Fibroblast of skin of left quadriceps (primary cell): ENCODE measurements at regions not wholly inside any gene's neighbourhood (a gene's known extent, or its start where the extent isn't known, plus 50 kb on each side); places are given as distances from the start of the nearest gene placed in this dataset.
A peak's percentile ranks its signal among the peaks of the same experiment; 100 is the strongest.

Experiments used
- DNase-seq, 2 experiments: peaks; one replicate each; pipeline ENCODE4 v3.0.0-alpha.2; 2013; ENCODE audit warnings: low read depth in 2 of 2

DNA sequence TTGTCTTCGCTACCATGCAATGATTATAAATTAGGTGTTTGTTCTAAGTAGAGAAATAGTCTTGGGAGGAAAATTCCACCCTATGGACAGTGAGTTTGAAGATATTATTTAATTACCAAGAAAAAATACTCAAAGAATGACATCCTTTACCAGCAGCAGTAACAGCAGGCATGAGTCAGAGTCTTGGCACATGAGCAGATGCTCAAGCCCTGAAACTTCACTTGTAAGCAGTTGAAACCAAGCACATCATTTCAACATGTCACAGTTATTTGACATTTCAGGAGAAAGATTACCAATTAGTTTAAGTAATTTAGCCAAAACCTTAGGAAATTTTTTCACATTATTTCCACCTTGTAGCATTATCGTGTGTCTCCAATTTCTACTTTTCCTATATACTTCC, 99.2 kb downstream of the C12orf50 start:
- DNase-seq, result peak; percentile 35 to 57

DNA sequence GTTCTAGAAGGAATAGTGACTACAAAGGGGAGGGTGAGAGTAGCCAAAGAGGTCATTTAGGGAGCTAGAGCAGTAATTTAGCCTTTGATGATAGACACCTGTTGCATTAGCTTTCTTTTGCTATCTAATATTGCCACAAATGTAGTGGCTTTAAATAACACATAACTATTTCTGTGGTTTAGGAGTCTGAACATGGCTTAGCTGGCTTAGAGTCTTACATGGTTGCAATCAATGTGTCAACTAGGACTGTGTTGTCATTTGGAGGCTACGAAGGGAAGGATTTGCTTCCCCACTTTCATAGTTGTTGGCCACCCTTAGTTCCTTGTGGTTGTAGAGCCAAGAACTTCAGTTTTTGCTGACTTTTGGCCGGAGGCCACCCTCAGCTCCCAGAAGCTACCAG, 99.9 kb downstream of the C12orf50 start:
- no peak for DNase-seq

DNA sequence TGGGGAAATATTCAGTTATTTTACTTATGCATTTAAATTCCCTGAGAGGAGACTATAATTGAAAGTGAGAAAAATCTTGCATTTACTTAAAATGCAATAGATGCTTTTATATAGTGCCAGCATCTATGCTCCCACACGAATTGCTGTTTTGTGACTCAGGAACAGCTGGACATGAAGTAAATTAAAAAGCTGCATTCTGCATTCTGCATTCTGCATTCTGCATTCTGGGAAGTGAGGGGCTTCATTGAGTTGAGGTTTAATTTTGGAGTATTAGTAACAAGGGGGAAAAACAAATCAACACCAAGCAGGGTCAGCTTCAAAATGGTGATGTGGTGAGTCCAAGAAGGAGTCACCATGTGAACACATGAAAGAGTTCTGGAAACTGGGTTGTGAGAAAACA, 101.2 kb downstream of the C12orf50 start:
- DNase-seq, result no peak

DNA sequence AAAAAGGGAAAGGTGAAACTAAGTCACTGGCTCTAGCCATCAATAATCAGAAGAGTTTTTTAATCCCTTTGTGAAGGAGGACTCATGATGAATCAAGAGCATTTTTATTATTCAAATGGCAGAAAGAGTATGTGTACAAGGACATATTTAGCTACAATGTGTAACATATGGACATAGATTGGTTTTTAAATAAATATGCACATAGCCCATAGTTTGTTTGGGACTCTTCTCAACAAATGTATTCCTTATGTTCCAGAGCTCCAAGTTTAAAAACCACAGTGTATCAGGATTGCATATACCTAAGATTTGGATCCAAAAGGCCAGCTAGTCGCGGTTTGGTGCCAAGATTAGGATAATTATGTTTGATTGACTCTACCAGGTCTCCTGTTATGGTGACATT, 104.2 kb downstream of the C12orf50 start:
- no peak for DNase-seq

DNA sequence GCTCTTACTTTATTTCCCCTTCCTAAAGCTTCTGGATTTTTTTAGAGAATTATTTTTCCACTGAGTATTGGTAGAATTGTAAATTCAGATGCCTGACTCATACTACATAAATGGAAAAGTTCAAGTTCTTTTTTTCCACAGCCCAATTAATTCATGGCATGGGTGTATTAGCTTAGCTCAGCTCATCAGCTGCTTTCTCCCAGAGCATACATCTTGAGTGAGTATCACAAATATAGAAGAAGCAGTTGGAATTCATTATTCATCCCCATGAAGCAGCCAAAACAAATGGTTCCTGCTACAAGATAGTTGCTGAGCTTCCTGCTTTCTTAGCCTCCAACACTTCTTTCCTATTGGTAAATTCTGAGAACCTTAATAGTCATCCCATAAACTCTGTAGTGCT, 105.1 kb downstream of the C12orf50 start:
- peak; percentile 32 to 35 for DNase-seq

DNA sequence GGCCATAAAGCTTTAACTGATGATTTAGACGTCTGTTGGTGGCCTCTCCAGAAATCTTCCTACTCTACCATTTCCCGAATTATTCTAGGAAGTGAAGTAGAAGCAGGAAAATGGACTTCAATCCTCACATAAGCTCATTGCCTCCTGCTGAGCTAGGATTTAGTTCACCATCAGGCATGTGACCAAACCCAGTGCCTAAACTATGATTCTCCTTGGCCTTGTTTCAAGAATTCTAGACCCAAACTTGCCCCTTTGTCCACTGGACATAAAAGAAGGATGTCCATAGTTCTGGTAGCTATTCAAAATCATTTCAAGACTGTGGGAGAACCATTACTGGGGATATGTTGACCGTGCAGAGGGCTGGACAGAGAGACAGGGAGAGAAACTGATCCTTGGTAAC, 105.8 kb downstream of the C12orf50 start:
- no peak for DNase-seq

DNA sequence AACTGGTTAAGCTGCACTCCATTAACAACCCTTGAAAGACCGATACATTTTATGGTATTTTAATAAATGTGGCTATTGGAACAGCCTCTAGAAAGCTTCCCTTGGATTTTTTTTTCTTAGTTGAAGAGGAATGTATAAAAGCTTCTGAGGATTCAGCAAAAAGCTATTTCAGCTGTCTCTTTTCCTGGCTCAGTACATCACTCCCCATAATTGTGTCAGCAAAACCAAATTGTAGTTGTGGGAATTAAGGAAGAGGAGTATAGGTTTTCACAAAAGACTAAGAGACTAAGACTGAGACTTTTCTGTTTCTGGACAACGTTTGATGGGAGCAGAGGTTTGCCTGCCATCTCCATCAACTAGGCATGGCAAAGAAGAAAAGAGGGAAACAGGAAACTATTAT, 106.5 kb downstream of the C12orf50 start:
- peak in 1 of 2 experiments; percentile 11 for DNase-seq

DNA sequence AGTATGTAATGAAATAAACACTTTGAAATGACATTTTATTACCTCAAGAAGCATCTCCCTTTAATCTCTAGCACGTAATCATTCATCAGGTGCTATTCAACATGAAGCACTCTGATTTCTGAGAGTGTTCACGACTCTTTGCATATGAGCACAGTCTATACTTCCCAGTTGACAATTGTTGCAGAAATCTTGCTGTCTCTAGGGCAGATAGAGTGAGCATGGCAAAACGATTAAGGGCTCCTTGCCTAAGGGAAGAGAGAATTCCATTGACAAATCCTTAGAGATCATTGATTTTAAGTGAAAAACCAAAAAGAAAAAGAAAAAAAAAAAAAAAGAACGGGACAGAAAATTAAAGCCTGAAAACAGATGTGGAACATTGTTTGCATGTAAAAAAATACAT, 107.6 kb downstream of the C12orf50 start:
- no peak for DNase-seq

DNA sequence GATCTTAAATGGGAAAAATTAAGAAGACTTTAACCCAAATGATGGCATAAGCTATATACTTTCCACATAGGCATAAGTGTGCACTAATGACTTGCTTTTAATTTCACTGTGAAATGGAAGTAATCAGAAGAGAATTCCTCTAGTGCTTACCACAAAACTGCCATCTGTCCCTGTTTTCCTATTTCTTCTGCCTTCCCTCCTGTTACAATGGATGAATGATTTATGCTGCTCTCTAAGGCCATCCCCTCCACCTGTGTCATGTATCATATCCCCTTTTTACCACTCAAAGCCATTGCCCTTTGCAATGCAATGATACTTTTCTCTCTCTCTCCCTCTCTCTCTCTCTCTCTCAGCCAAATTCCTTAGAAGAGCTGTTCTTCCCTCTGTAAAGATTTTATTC, 109.1 kb downstream of the C12orf50 start:
- DNase-seq, result no peak

DNA sequence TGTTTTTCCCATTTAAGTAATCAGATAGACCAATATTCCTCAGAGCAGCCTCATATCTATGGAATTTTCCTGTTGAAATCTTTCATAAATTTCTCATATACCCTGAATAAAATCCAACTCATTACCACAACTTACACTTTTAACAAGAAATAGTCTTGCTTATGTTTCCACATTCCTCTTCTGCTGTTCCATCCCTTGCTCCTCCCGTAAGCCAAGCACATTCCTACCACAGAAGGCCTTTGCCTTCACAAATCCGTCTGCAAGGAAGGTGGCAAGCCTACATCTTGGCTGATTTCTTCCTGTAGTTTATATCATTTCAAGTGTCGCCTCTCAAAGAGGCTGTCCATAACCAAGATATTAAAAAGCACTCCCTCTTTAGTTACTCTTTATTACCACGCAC, 127.7 kb downstream of the C12orf50 start:
- DNase-seq, result peak in 1 of 2 experiments; percentile 2

DNA sequence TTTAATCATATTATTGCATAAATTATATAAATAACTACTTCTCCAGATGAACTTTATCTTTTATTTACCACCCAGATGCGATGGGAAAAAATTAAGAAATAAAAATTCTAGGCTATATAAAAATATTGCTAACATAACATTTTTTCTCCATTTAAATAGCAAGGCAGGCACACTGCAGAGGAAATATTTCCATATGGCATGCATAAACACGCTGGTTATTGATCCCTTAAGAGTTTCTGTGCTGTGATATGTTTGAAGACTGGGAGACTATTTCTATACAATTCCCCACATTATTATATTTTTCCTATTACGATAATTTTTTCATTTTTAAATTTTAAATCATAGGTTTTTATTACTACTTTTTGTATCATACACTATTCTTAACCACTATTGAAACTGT, 131.5 kb downstream of the C12orf50 start:
- DNase-seq, result no peak

DNA sequence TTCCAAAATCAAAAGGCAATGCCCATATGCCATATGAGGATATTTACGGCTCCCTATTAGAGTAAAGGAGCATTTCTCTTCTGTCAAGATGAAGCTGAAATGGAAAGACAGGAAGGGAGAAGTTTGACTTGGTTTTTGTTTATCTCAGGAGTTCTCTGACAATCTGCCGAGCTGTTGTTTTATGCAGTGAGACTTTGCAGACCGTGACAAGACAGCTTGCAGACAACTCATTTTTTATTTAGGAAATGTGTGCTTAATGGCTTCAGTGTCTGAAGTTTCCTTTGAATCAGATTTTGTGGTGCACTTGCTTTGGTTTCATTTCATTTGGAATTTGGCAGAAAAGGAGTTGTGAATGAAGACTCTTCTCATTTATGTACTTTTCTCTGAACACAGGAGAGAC, 145.4 kb downstream of the C12orf50 start:
- no peak for DNase-seq

DNA sequence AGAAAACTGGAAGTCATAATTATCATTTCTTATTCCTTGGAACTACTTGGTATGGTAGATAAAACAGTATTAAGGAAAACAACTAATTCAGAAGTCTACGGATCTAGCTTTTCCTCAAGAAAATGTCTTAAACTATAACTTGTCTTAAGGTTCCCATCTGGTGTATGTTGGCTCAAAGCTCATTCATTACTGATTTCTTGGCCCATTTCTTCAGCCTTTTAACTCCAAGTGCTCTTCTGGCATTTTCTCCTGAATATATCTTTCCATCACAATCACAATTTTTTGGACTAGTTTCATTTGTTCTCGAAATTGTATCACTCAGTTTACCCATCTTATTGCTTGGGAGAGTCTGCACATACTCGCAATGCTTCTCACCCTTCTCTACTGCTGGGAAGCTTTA, 150.1 kb downstream of the C12orf50 start:
- no peak for DNase-seq

DNA sequence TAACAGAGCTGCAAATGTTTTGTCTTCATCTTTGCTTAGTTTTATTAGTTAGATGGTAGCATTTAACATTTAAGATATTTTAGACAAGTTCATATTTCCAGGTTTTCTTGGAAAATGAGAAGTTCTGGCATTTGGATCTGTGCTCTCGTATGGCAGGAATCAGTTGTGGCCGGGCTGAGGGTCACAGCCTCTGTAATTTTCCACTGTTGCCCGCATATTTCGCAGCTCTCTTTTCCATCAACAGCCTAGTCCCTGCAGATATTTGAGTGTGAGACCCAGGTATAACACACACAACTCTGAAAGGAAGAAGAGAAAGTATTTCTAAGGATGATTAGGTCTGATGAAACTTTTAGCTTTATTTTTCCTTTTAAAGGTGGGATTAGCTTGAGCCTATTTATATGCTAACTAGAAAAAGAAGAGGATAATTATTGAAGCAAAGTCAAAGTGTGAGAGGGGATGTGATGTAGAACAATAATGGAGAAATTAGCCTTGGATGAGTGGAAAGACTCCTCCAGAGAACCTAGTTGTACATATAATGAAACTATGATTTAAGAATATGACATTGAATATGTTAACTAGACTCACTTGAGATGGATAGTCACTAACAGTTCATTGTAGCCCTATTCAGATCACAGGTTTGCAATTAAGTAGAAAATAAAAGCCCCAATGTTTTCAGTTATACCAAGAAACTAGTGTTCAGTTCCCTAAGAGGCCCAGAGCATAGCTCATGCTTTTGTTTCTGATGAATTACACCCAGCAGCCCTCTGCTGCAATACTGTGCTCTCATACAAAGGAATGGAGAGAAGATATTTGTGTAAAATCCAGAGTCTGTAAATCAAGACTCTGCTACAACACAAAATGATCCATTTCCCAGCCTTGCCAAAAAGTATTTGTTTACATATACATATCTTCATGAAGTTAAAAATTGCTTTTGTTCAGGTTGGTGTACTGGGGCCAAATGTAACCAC, 158.4 kb downstream of the C12orf50 start:
- DNase-seq, result no peak

DNA sequence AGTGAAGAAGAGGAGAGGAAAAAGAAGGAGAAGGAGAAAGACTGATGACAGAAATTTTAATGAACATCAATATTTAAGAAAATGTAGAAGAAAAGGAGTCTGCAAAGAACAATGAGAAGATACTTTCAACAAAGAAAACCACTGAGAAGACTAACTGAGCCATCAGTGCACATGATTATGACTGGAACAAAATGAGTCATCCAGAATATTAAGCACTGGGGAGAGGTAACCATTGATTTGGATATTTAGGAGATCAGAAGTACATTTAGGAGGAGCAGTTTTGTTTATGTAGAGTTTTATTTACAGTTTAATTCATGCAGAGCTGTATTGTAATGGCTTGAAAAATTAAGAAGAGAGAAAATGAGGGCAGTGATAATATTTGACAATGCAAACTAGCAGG, 159.1 kb downstream of the C12orf50 start:
- no peak for DNase-seq

DNA sequence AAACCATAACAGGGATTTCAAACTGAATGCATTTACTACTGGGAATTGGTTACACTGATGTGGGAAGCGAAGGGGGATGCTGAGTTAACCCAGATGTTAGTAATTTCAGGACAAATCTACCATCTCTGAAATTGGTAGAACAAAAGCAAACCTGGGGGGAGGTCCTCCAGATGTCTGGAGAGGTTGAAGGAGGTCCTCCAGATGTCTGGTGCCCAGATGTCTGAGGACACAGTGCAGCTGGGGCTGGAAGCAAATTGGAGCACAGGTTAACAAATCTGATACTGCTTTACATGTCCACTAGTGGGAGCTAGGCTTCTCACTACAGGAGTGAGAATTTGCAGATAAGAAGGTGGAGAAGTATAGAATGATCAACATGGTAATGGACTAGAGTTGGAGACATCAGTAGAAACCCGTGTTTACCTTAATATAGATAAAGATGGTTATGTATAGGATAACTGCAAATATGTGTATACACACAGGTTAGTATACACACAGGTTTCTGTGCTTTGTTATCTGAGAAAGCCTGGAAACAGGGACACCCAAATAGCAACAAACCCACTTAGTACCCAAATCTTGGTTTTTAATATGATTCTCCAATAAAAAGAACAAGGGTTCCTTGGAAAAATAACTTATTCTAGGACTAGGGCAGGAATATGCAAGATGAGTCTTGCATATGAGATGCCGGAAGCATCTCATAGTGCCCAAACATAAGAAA, 162.5 kb downstream of the C12orf50 start:
- peak in 1 of 2 experiments; percentile 21 for DNase-seq

DNA sequence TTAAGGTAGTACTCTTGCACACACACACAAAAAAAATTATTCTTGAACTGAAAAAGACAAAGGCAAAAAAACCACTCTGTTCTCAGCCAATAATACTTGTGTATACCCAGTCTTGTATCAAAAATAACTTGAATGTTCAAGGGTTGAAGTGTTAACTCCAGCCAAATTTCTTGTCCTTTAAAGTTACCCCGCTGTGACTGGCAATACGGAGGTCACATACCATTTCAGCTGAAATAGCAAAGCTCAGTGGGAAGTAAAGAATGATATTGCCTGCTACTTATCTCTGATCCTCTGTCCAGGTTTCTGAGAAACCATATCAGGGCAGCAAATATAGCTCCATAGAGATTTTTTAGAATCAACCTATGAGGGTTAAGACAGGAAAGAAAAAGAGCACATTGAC, 167.4 kb downstream of the C12orf50 start:
- DNase-seq, result no peak

DNA sequence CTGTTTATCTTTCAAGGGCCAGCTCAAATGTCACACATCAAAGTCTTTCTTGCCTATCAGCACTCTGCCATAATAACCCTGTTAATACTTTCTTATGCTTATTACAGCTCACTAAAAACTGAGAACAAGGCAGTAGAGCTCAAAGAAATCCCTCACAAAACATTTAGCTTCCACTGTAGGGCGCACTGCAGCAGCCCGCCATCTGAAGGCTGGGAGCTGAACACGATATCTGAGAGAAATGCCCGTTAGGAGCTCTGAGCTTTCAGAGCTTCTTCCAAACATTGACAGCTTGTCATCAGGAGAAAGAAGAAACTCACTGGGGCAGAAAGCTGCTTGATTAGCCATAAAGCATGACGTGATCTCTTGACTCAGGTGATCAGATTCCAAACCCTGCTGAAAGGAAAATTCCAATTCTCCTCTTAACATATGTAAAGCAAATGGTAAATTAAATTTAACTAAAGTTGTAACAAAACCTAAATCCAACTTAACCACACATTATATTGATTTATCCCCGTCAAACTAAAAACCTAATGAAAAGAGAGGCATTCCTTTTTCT, 175.7 kb downstream of the C12orf50 start:
- DNase-seq, result no peak

DNA sequence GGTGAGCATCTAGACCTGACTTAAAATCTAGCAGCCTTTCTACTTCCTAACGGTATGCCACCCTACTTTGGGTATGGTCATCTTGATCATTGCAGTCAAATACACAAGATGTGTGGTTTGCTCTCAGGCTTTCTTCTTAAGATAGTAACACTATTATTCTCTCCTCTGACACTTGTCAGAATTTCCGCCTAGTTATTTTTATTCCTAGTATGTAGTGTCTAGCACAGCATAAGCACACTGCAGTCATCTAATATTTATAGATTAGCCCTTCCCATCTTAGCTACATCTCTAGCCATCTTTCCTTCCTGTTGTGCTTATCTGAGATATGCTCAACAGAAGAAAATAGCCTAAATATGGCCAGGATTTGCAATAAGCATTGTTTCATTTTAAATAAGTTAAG, 180.1 kb downstream of the C12orf50 start:
- no peak for DNase-seq

DNA sequence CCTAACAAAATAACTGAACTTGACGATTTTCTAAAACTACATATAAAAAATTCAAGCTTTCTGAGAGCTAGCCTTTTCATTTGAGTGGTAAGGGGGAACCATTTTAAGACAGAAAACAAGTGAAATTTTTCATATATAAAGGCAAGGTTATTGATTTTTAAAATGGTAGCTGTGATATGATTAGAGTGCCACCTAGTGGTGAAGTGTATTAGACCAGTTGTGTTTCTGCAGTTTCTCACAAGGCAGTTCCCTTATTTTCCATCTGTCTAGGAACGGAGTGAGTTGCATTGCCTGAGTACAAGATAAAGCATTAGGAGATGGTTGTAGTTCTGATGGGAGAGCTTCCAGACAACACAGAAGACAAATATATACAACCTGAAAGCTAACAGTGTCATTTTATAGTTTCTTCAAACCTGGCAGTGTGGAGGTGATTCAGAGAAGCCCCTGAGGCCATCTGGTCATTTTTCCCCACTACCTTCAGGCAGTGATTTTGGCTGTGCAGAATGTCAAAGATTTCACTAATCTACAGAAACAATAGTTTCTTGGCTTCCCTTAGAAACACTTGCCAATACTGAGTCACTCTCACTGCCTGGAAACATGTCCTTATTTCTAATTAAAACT, 180.8 kb downstream of the C12orf50 start:
- peak; percentile 40 to 41 for DNase-seq

DNA sequence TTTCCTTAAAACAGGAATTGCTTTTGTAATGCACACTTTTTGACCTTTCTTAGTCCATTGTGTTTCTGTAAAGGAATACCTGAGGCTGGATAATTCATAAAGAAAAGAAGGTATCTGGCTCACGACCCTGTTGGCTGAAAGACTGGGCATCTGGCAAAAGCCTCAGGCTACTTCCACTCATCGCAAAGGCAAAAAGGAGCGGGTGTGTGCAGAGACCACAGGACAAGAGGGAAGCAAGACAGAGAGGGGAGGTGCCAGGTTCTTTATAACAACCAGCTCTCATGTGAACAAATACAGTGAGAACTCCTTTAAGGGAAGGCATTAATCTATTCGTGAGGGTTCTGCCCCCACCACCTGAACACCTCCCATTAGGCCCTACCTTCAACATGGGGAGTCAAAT, 182.1 kb downstream of the C12orf50 start:
- no peak for DNase-seq

DNA sequence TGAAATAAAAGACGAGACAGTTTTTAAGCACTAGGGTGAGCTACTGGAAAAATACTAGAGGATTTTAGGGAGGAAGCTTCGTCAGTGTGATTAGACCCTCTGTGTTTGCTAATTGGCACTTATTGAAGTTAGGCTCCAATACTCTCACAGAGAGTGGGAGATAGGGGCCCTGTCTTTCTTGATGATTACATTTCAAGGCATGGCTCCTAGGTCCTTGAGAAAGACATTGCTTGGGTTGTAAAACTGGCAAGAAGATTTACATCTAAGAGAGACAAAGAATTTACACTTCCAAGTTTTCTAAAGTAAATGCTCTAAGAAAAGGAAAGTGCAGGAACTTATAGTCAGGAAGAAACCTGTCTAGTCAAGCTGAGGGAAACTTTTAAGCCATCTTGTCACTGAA, 183.2 kb downstream of the C12orf50 start:
- no peak for DNase-seq
